ENCODE measurements at regions not wholly inside any gene's neighbourhood (a gene's known extent, or its start where the extent isn't known, plus 50 kb on each side); places are given as distances from the start of the nearest gene placed in this dataset.

GRCh38 chr20:56072165-56072564, 66.8 kb upstream of the CBLN4 start:
- TF ChIP-seq CTCF (IDR thresholded peaks at IDR 0.05): no peak
- TF ChIP-seq POLR2A (IDR thresholded peaks at IDR 0.05): no peak

Data from body of pancreas (tissue), 4 donors.